ENCODE measurements at regions not wholly inside any gene's neighbourhood (a gene's known extent, or its start where the extent isn't known, plus 50 kb on each side); places are given as distances from the start of the nearest gene placed in this dataset.

GRCh38 chr2:66717973-66718372, 283.0 kb downstream of the MEIS1 start:
- no peak for TF ChIP-seq CTCF (conservative IDR thresholded peaks at IDR 0.05; ENCODE audit: low read length)
- DNase-seq (ENCODE audit: low read depth) = no peak
- H3K4me3 ChIP-seq (ENCODE audit: low read length) = no peak overlapping the region

- no peak for DNase-seq (ENCODE audit: low read depth)
- H3K4me3 ChIP-seq (ENCODE audit: low read length) = no peak overlapping the region
- no peak for TF ChIP-seq CTCF (conservative IDR thresholded peaks at IDR 0.05; ENCODE audit: low read length)
Measured at GRCh38 chr2:66721776-66722175, 286.9 kb downstream of the MEIS1 start.

- H3K4me3 ChIP-seq (ENCODE audit: low read length) = no peak overlapping the region
- DNase-seq (ENCODE audit: low read depth) = peak; percentile 16
- no peak for TF ChIP-seq CTCF (conservative IDR thresholded peaks at IDR 0.05; ENCODE audit: low read length)
Measured at GRCh38 chr2:66724241-66724640, 289.3 kb downstream of the MEIS1 start.

- DNase-seq (ENCODE audit: low read depth) = peak; percentile 16
- H3K4me3 ChIP-seq (ENCODE audit: low read length) = no peak overlapping the region
- no peak for TF ChIP-seq CTCF (conservative IDR thresholded peaks at IDR 0.05; ENCODE audit: low read length)
Measured at GRCh38 chr2:66729416-66730330, 294.7 kb downstream of the MEIS1 start.

- no peak overlapping the region for H3K4me3 ChIP-seq (ENCODE audit: low read length)
- no peak for DNase-seq (ENCODE audit: low read depth)
- no peak for TF ChIP-seq CTCF (conservative IDR thresholded peaks at IDR 0.05; ENCODE audit: low read length)
Measured at GRCh38 chr2:66730441-66730840, 295.5 kb downstream of the MEIS1 start.

GRCh38 chr2:66733364-66733999, 298.6 kb downstream of the MEIS1 start:
- TF ChIP-seq CTCF (conservative IDR thresholded peaks at IDR 0.05; ENCODE audit: low read length) = no peak
- H3K4me3 ChIP-seq (ENCODE audit: low read length) = no peak overlapping the region
- no peak for DNase-seq (ENCODE audit: low read depth)

- DNase-seq (ENCODE audit: low read depth) = no peak
- no peak overlapping the region for H3K4me3 ChIP-seq (ENCODE audit: low read length)
- no peak for TF ChIP-seq CTCF (conservative IDR thresholded peaks at IDR 0.05; ENCODE audit: low read length)
Measured at GRCh38 chr2:66748939-66749338, 314.0 kb downstream of the MEIS1 start.

Data from AG10803 (cell line).